Loucy (cell line): ENCODE measurements at regions not wholly inside any gene's neighbourhood (a gene's known extent, or its start where the extent isn't known, plus 50 kb on each side); places are given as distances from the start of the nearest gene placed in this dataset.

ENCODE experiments used
- CTCF ChIP-seq: fragments of 200-600 bp; sonication (generic); conservative IDR thresholded peaks from 2 replicates; pipeline ENCODE4 v1.5.1; 2014; ENCODE audit warnings: mild to moderate bottlenecking, antibody characterized with exemption, low read length
- EZH2phosphoT487 ChIP-seq: fragments of 200-600 bp; IDR thresholded peaks from 2 replicates; pipeline ENCODE4 v1.6.1; 2018; ENCODE audit warnings: antibody characterized with exemption, mild to moderate bottlenecking, moderate library complexity, borderline replicate concordance

DNA sequence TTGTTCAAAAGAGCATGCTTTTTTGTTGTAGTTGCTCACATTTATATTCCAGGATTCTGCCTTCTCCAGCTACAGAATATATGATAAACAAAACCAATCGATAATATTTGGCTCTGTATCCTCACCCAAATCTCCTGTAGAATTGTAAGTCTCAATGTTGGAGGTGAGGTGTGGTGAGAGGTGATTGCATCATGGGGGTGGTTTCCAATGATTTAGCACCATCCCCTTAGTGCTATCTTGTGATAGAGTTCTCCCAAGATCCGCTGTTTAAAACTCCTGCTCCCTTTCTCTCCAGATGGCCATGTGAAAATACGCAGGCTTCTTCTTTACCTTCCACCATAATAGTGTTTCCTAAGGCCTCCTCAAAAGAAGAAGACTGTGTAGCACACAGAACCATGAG, 98.7 kb upstream of the SCN7A start:
- TF ChIP-seq CTCF (no peak), EZH2phosphoT487 (no peak)
